Tibial artery (tissue), 4 donors: ENCODE measurements at regions not wholly inside any gene's neighbourhood (a gene's known extent, or its start where the extent isn't known, plus 50 kb on each side); places are given as distances from the start of the nearest gene placed in this dataset.

ENCODE experiments used
- DNase-seq, 2 donors: peaks; one replicate each; pipeline ENCODE4 v3.0.0-alpha.2; 2019
- H3K27ac ChIP-seq, 2 donors: fragments of 200-600 bp; sonication (generic) in 1 of 2; 1 replicate in 1 of 2; 2 replicates in 1 of 2; pipeline ENCODE4 v1.5.1; 2018 to 2019; ENCODE audit warnings: mild to moderate bottlenecking in 1 of 2
- H3K27me3 ChIP-seq, 2 donors: fragments of 200-600 bp; sonication (generic) in 1 of 2; one replicate each; pipeline versions ENCODE4 v1.5.1 to v1.6.0; 2016 to 2019
- H3K36me3 ChIP-seq, 3 donors: fragments of 200-600 bp; sonication (generic) in 2 of 3; one replicate each; pipeline ENCODE4 v1.5.1; 2016 to 2019; ENCODE audit warnings: mild to moderate bottlenecking in 2 of 3
- H3K4me1 ChIP-seq, 4 donors: fragments of 200-600 bp; sonication (generic) in 2 of 4; 1 replicate in 3 of 4; 2 replicates in 1 of 4; pipeline ENCODE4 v1.5.1; 2016 to 2019
- H3K4me3 ChIP-seq, 2 donors: fragments of 200-600 bp; sonication (generic) in 1 of 2; 1 replicate in 1 of 2; 2 replicates in 1 of 2; pipeline ENCODE4 v1.5.1; 2018 to 2019; ENCODE audit warnings: mild to moderate bottlenecking in 2 of 2
- H3K9me3 ChIP-seq, 3 donors: fragments of 200-600 bp; sonication (generic) in 1 of 3; one replicate each; pipeline ENCODE4 v1.5.1; 2016 to 2019
- intact Hi-C: fragments of 100-400 bp; cut with DNase I; formaldehyde crosslinking; loops from one replicate; pipeline ENCODE4 v1.15.0; 2023; ENCODE audit warnings: low total_unique reads
- TF ChIP-seq, protein P1 (sequence below), 2 experiments: fragments of 200-600 bp in 1 of 2; fragments of 450-650 bp in 1 of 2; IDR thresholded peaks; one replicate each; pipeline ENCODE4 v1.5.1; 2017 to 2019; ENCODE audit warnings: antibody characterized with exemption in 2 of 2, mild to moderate bottlenecking in 1 of 2, moderate library complexity in 1 of 2

- no peaks in the 10 kb centered on the region for H3K27me3 ChIP-seq
- peaks cover 0 to 11% (median 10%) of the 10 kb centered on the region in 3 donors for H3K9me3 ChIP-seq
- no peaks in the 10 kb centered on the region for H3K4me1 ChIP-seq
- no peak overlapping the region for H3K4me3 ChIP-seq
- intact Hi-C loops, result no loop called here
- no peak for DNase-seq
- no peaks in the 10 kb centered on the region for H3K36me3 ChIP-seq
- H3K27ac ChIP-seq, result no peak overlapping the region
- TF ChIP-seq, protein P1, sequence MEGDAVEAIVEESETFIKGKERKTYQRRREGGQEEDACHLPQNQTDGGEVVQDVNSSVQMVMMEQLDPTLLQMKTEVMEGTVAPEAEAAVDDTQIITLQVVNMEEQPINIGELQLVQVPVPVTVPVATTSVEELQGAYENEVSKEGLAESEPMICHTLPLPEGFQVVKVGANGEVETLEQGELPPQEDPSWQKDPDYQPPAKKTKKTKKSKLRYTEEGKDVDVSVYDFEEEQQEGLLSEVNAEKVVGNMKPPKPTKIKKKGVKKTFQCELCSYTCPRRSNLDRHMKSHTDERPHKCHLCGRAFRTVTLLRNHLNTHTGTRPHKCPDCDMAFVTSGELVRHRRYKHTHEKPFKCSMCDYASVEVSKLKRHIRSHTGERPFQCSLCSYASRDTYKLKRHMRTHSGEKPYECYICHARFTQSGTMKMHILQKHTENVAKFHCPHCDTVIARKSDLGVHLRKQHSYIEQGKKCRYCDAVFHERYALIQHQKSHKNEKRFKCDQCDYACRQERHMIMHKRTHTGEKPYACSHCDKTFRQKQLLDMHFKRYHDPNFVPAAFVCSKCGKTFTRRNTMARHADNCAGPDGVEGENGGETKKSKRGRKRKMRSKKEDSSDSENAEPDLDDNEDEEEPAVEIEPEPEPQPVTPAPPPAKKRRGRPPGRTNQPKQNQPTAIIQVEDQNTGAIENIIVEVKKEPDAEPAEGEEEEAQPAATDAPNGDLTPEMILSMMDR (IDR thresholded peaks at IDR 0.05), result no peak
Measured at GRCh38 chr13:57843521-57843920, 212.0 kb downstream of the PCDH17 start.

DNA sequence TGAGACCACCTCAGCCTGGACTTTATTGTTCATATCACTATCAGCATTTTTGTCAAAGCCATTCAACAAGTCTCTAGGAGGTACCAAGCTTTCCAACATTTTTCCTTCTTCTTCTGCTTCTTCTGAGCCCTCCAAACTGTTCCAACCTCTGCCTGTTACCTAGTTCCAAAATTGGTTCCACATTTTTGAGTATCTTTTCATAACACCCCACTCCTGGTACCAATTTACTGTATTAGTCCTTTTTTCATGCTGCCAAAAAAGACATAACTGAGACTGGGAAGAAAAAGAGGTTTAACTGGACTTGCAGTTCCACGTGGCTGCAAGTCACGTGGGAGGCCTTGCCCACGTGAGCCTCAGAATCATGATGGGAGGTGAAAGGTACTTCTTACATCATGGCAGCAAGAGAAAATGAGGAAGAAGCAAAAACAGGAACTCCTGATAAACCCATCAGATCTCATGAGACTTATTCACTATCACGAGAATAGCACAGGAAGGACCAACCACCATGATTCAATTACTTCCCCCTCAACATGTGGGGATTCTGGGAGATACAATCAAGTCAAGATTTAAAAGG, 215.1 kb downstream of the PCDH17 start:
- no peak for DNase-seq
- H3K4me1 ChIP-seq, result no peaks in the 10 kb centered on the region
- H3K9me3 ChIP-seq, result peaks cover 0 to 11% (median 10%) of the 10 kb centered on the region in 3 donors
- TF ChIP-seq, protein P1 (IDR thresholded peaks at IDR 0.05), result no peak
- H3K36me3 ChIP-seq, result no peaks in the 10 kb centered on the region
- intact Hi-C loops, result no loop called here
- no peaks in the 10 kb centered on the region for H3K27me3 ChIP-seq
- H3K4me3 ChIP-seq, result no peak overlapping the region
- H3K27ac ChIP-seq, result no peak overlapping the region

GRCh38 chr13:57857945-57858344, 226.4 kb downstream of the PCDH17 start:
- TF ChIP-seq, protein P1 (IDR thresholded peaks at IDR 0.05), result no peak
- no peak for DNase-seq
- Histone ChIP-seq H3K36me3 (no peaks in the 10 kb centered on the region), H3K4me3 (no peak overlapping the region), H3K9me3 (no peaks in the 10 kb centered on the region), H3K27me3 (no peaks in the 10 kb centered on the region), H3K4me1 (no peaks in the 10 kb centered on the region), H3K27ac (no peak overlapping the region)
- intact Hi-C loops, result no loop called here

DNA sequence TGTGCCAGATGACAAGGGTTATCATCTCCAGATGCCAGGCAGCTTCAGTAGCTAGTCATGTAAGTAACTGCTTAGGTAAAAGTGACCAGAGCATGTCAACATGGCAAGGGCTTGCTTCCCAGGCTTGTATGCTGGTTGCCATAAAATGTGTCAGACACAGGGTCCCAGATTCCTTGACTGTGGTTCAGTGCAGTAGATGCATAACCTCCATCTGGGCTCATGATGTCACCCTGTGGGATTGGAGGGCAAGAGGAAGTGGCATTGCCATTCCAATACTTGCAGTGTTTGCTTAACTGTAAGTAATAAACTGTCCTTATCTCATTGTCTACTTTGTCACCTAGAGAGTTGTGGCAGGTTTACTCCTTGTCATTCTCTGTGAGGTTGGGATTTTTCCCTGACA, 226.8 kb downstream of the PCDH17 start:
- no peak for DNase-seq
- intact Hi-C loops, result no loop called here

DNA sequence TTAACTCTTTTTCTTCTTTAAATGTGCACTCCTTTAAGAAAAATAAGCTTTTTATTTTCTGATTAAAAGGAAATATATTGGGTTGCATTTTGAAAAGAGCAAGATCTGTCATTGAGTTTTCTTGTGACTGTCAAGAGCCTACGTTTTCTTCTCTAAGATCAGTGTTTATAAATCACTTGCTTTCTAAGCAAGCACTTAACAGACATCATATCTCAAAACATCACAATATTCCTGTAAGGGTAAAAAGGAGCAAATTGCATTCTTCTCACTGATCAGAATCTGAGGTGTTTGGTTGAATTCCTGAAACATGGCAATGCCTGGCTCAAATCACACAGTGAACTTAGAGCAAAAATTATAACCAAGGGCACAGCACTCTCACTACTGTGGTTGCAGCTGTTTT, 231.3 kb downstream of the PCDH17 start:
- Histone ChIP-seq H3K4me1 (no peaks in the 10 kb centered on the region), H3K27me3 (no peaks in the 10 kb centered on the region), H3K4me3 (no peak overlapping the region), H3K27ac (no peak overlapping the region), H3K36me3 (no peaks in the 10 kb centered on the region), H3K9me3 (peaks cover 0 to 7% (median 0%) of the 10 kb centered on the region in 3 donors)
- intact Hi-C loops, result no loop called here
- TF ChIP-seq, protein P1 (IDR thresholded peaks at IDR 0.05), result no peak
- no peak for DNase-seq

More for the DNA sequence above, 226.8 kb downstream of the PCDH17 start:
- Histone ChIP-seq H3K4me1 (no peaks in the 10 kb centered on the region), H3K36me3 (no peaks in the 10 kb centered on the region), H3K27ac (no peak overlapping the region), H3K27me3 (no peaks in the 10 kb centered on the region), H3K9me3 (no peaks in the 10 kb centered on the region), H3K4me3 (no peak overlapping the region)
- TF ChIP-seq, protein P1 (IDR thresholded peaks at IDR 0.05), result no peak
